ENCODE measurements at regions not wholly inside any gene's neighbourhood (a gene's known extent, or its start where the extent isn't known, plus 50 kb on each side); places are given as distances from the start of the nearest gene placed in this dataset.

- H3K4me1 ChIP-seq (ENCODE audit: control insufficient read depth, insufficient read depth, low read length), result no peaks in the 10 kb centered on the region
- TF ChIP-seq RCOR1 (IDR thresholded peaks at IDR 0.05; ENCODE audit: insufficient replicate concordance, low read length) (no peak), CHD1 (IDR thresholded peaks at IDR 0.05; ENCODE audit: low read depth, low read length) (no peak), RFX5 (IDR thresholded peaks at IDR 0.05; ENCODE audit: low read depth, low read length) (no peak), POLR2A (IDR thresholded peaks at IDR 0.05; ENCODE audit: low read depth, low read length) (no peak), MAZ (IDR thresholded peaks at IDR 0.05; ENCODE audit: borderline replicate concordance, low read depth, low read length) (no peak)
- no peaks in the 10 kb centered on the region for H3K9me1 ChIP-seq (ENCODE audit: insufficient read depth, low read length)
- ChIA-PET POLR2A (ENCODE audit: unreplicated experiment) (no interaction called here), CTCF (interaction anchor here (0.6 kb wide), 1 partner anchor 1211 kb away, joined by 3 read pairs; no protein-coding TSS in a partner anchor)
- no peak overlapping the region for H3K4me2 ChIP-seq (ENCODE audit: low read depth, low read length)
- no peak overlapping the region for H3K4me3 ChIP-seq (ENCODE audit: insufficient read depth, low read depth, low read length)
- H3K4ac ChIP-seq (ENCODE audit: low read depth, low read length), result no peak overlapping the region
- H4K20me1 ChIP-seq (ENCODE audit: insufficient read depth, low read length), result no peaks in the 10 kb centered on the region
- no peak overlapping the region for H4K8ac ChIP-seq (ENCODE audit: low read depth in 2 of 2, low read length in 2 of 2)
- H3K79me1 ChIP-seq (ENCODE audit: low read depth in 1 of 2, low read length in 2 of 2), result no peaks in the 10 kb centered on the region
- H3K56ac ChIP-seq (ENCODE audit: extremely low read depth, insufficient read depth, low read length), result no peak overlapping the region
- 41% methylated on average over 4 of the region's 9 CpGs; no CpG with 5 or more reads in 1 of the 2 experiments for WGBS, 2 experiments (ENCODE audit: extremely low coverage in 2 of 2, insufficient read length in 1 of 2)
- no peaks in the 10 kb centered on the region for H3K36me3 ChIP-seq (ENCODE audit: control insufficient read depth, insufficient read depth, low read length)
- dilution Hi-C loops (cut with HindIII; ENCODE audit: low sequenced_read_pairs, unreplicated experiment), result no loop called here
- H2AK9ac ChIP-seq (replicated peaks; ENCODE audit: low read depth, low read length, poor library complexity), result no peak overlapping the region
- BruUV-seq (replicated peaks), result no TSS peak
- ATAC-seq (ENCODE audit: low read depth) (no peak), DNase-seq (no peak)
- no peak overlapping the region for H4K5ac ChIP-seq (ENCODE audit: low read depth, low read length)
- no peak overlapping the region for H2AK5ac ChIP-seq (ENCODE audit: low read depth, low read length)
- H3K9ac ChIP-seq (ENCODE audit: low read depth, low read length), result no peak overlapping the region
- H2BK5ac ChIP-seq (ENCODE audit: low read depth, low read length, poor library complexity, severe bottlenecking), result no peak overlapping the region
- H2BK20ac ChIP-seq (ENCODE audit: low read depth, low read length), result no peak overlapping the region
- H3K9me3 ChIP-seq (ENCODE audit: control insufficient read depth, insufficient read depth, low read length), result no peaks in the 10 kb centered on the region; the same call in 1 of the 2 replicates
- no peak overlapping the region for H3K23ac ChIP-seq (ENCODE audit: low read depth, low read length)
- in situ Hi-C loops (cut with MboI; ENCODE audit: low sequenced_read_pairs), result no loop called here
- no peak overlapping the region for H4K91ac ChIP-seq (ENCODE audit: insufficient read depth, low read depth, low read length)
- no peak overlapping the region for H3K18ac ChIP-seq (ENCODE audit: low read depth, low read length)
- no peak overlapping the region for H2BK15ac ChIP-seq (ENCODE audit: low read depth, low read length)
- peaks cover 36% of the 10 kb centered on the region for H3K27me3 ChIP-seq (ENCODE audit: control insufficient read depth, insufficient read depth, low read length)
- H3K14ac ChIP-seq (replicated peaks; ENCODE audit: low read depth, low read length), result no peak overlapping the region
- no peak overlapping the region for H2AFZ ChIP-seq (replicated peaks; ENCODE audit: low read length, poor library complexity)
- no peak overlapping the region for H2BK120ac ChIP-seq (ENCODE audit: low read depth, low read length)
- H3K27ac ChIP-seq (ENCODE audit: insufficient read depth, low read length), result no peak overlapping the region
- intact Hi-C loops (cut with micrococcal nuclease), result no loop called here
Observed at GRCh38 chr18:8504880-8505435, 104.3 kb upstream of the RAB12 start.
